GM12878 (cell line): ENCODE measurements at regions not wholly inside any gene's neighbourhood (a gene's known extent, or its start where the extent isn't known, plus 50 kb on each side); places are given as distances from the start of the nearest gene placed in this dataset.

Experiments used
- BHLHE40 ChIP-seq, 2 experiments: fragments of 450-650 bp in 1 of 2; IDR thresholded peaks; 2 replicates each; pipeline ENCODE4 v1.6.1; 2011 to 2017; ENCODE audit warnings: low read depth in 2 of 2, borderline replicate concordance in 1 of 2, improper control_type of control experiment in 1 of 2, low read length in 1 of 2, mild to moderate bottlenecking in 1 of 2
- CEBPB ChIP-seq, 2 experiments: fragments of 150-350 bp in 1 of 2; IDR thresholded peaks; 2 replicates each; pipeline ENCODE4 v1.6.1; 2012 to 2014; ENCODE audit warnings: low read depth in 2 of 2, low read length in 2 of 2, borderline replicate concordance in 1 of 2, inconsistent platforms in 1 of 2
- CHD2 ChIP-seq: IDR thresholded peaks from 2 replicates; pipeline ENCODE4 v1.6.1; 2011; ENCODE audit warnings: low read depth, low read length, improper control_type of control experiment, borderline replicate concordance
- CTCF ChIP-seq, 3 experiments: IDR thresholded peaks in 2 of 3; conservative IDR thresholded peaks in 1 of 3; 2 replicates each; pipeline ENCODE4 v1.5.1; 2011; ENCODE audit warnings: low read depth in 3 of 3, low read length in 3 of 3, mild to moderate bottlenecking in 3 of 3, control low read depth in 2 of 3, moderate library complexity in 2 of 3, inconsistent platforms in 1 of 3, mixed read lengths in 1 of 3; ENCODE audit not compliant: control insufficient read depth in 2 of 3, insufficient read depth in 1 of 3; ENCODE audit errors: extremely low read depth in 1 of 3
- EZH2 ChIP-seq: IDR thresholded peaks from 2 replicates; pipeline ENCODE4 v1.6.1; 2012; ENCODE audit warnings: low read depth, mild to moderate bottlenecking, control low read depth, inconsistent platforms, low read length, borderline replicate concordance; ENCODE audit not compliant: control insufficient read depth
- MEF2B ChIP-seq: fragments of 450-650 bp; IDR thresholded peaks from 2 replicates; pipeline ENCODE4 v1.6.1; 2018; ENCODE audit warnings: mild to moderate bottlenecking, moderate library complexity; ENCODE audit not compliant: partially characterized antibody, poor library complexity, severe bottlenecking
- MXI1 ChIP-seq: fragments of 150-350 bp; IDR thresholded peaks from 2 replicates; pipeline ENCODE4 v1.6.1; 2011; ENCODE audit warnings: low read depth, mild to moderate bottlenecking, inconsistent platforms, low read length, improper control_type of control experiment
- POLR2AphosphoS5 ChIP-seq: IDR thresholded peaks from 2 replicates; pipeline ENCODE4 v1.6.1; 2011; ENCODE audit warnings: mild to moderate bottlenecking, low read length, inconsistent platforms
- SUZ12 ChIP-seq: fragments of 200-600 bp; sonication (generic); IDR thresholded peaks from one replicate; pipeline ENCODE4 v1.6.1; 2018; ENCODE audit warnings: antibody characterized with exemption, mild to moderate bottlenecking; ENCODE audit not compliant: unreplicated experiment
- TARDBP ChIP-seq: IDR thresholded peaks from 2 replicates; pipeline ENCODE4 v1.6.1; 2016; ENCODE audit warnings: borderline replicate concordance
- TBL1XR1 ChIP-seq: IDR thresholded peaks from 2 replicates; pipeline ENCODE4 v1.6.1; 2012; ENCODE audit warnings: low read depth, low read length, improper control_type of control experiment
- ZNF274 ChIP-seq: IDR thresholded peaks from one replicate; pipeline ENCODE4 v1.8.0; 2011; ENCODE audit not compliant: insufficient read length, insufficient read depth

GRCh38 chr3:77746892-77747291 is 707.0 kb downstream of the ROBO2 start:
- no peak for TF ChIP-seq TARDBP
- TF ChIP-seq CHD2 = no peak
- no peak for TF ChIP-seq MXI1
- TF ChIP-seq ZNF274 = no peak
- no peak for TF ChIP-seq MEF2B
- TF ChIP-seq CTCF (IDR thresholded peaks at IDR 0.05 in 2 of 3, conservative IDR thresholded peaks at IDR 0.05 in 1 of 3; ENCODE audit: control insufficient read depth in 2 of 3, extremely low read depth in 1 of 3, insufficient read depth in 1 of 3, low read depth in 3 of 3, low read length in 3 of 3) = no peak
- TF ChIP-seq CEBPB (IDR thresholded peaks at IDR 0.05; ENCODE audit: borderline replicate concordance in 1 of 2, low read depth in 2 of 2, low read length in 2 of 2) = no peak
- no peak for TF ChIP-seq EZH2
- TF ChIP-seq TBL1XR1 = no peak
- TF ChIP-seq BHLHE40 (IDR thresholded peaks at IDR 0.05; ENCODE audit: borderline replicate concordance in 1 of 2, low read depth in 2 of 2, low read length in 1 of 2) = no peak
- no peak for TF ChIP-seq POLR2AphosphoS5
- TF ChIP-seq SUZ12 = no peak
